Astrocyte of the hippocampus (primary cell): ENCODE measurements at regions not wholly inside any gene's neighbourhood (a gene's known extent, or its start where the extent isn't known, plus 50 kb on each side); places are given as distances from the start of the nearest gene placed in this dataset.
"Not testable (repeated sequence)": the region's sequence is repeated elsewhere in the genome, so short reads cannot be mapped to it uniquely, and the experiment has no call there.

ENCODE experiments used
- DNase-seq: peaks from one replicate; pipeline ENCODE4 v3.0.0; 2011; ENCODE audit warnings: low read depth, low spot score

- no peak for DNase-seq
Measured at GRCh38 chr21:29396951-29397455, 98.3 kb downstream of the BACH1 start.

- DNase-seq: no peak
Measured at GRCh38 chr21:29403301-29403700, 104.6 kb downstream of the BACH1 start.

- DNase-seq: no peak
Measured at GRCh38 chr21:29403922-29404538, 105.3 kb downstream of the BACH1 start.

GRCh38 chr21:29405503-29406122, 106.9 kb downstream of the BACH1 start:
- DNase-seq: no peak

- DNase-seq: no peak
Measured at GRCh38 chr21:29406385-29406784, 107.7 kb downstream of the BACH1 start.

- no peak for DNase-seq
Measured at GRCh38 chr21:29407571-29407970, 108.8 kb downstream of the BACH1 start.

GRCh38 chr21:29413683-29414082, 115.0 kb downstream of the BACH1 start:
- no peak for DNase-seq

GRCh38 chr21:29416268-29416667, 117.5 kb downstream of the BACH1 start:
- DNase-seq: no peak

- no peak for DNase-seq
Measured at GRCh38 chr21:29418813-29419212, 120.1 kb downstream of the BACH1 start.

- DNase-seq: no peak
Measured at GRCh38 chr21:29419422-29419821, 120.7 kb downstream of the BACH1 start.

GRCh38 chr21:29423099-29423870, 124.6 kb downstream of the BACH1 start:
- DNase-seq: no peak

- DNase-seq: no peak
Measured at GRCh38 chr21:29424728-29425127, 126.0 kb downstream of the BACH1 start.

GRCh38 chr21:29429218-29429617, 130.5 kb downstream of the BACH1 start:
- DNase-seq: no peak

- no peak for DNase-seq
Measured at GRCh38 chr21:29430030-29430429, 131.3 kb downstream of the BACH1 start.

- DNase-seq: no peak
Measured at GRCh38 chr21:29430576-29430975, 131.9 kb downstream of the BACH1 start.

GRCh38 chr21:29431178-29431577, 132.5 kb downstream of the BACH1 start:
- DNase-seq: no peak

GRCh38 chr21:29431680-29432079, 133.0 kb downstream of the BACH1 start:
- no peak for DNase-seq

GRCh38 chr21:29433366-29434059, 134.8 kb downstream of the BACH1 start:
- peak; percentile 16 for DNase-seq

- no peak for DNase-seq
Measured at GRCh38 chr21:29434081-29434480, 135.4 kb downstream of the BACH1 start.

GRCh38 chr21:29434982-29435381, 136.3 kb downstream of the BACH1 start:
- not testable (repeated sequence) for DNase-seq

GRCh38 chr21:29436143-29436542, 137.4 kb downstream of the BACH1 start:
- DNase-seq: no peak

- DNase-seq: no peak
Measured at GRCh38 chr21:29436650-29437049, 137.9 kb downstream of the BACH1 start.
